Neural progenitor cell (in vitro differentiated cells): ENCODE measurements at regions not wholly inside any gene's neighbourhood (a gene's known extent, or its start where the extent isn't known, plus 50 kb on each side); places are given as distances from the start of the nearest gene placed in this dataset.
A peak's percentile ranks its signal among the peaks of the same experiment; 100 is the strongest.

Experiments
- DNase-seq: peaks from one replicate; pipeline ENCODE4 v3.0.0-alpha.2; 2016; ENCODE audit warnings: low spot score
- H2AFZ ChIP-seq: fragments of 200-600 bp; sonication (generic); replicated peaks from 2 replicates; pipeline ENCODE4 v1.6.1; 2016; ENCODE audit warnings: antibody characterized with exemption
- H3F3A ChIP-seq: fragments of 200-600 bp; sonication (generic); 2 replicates; pipeline ENCODE4 v1.6.1; 2016; ENCODE audit warnings: antibody characterized with exemption, low read depth
- H3K27ac ChIP-seq: fragments of 200-600 bp; sonication (generic); 2 replicates; pipeline ENCODE4 v1.5.1; 2016; ENCODE audit warnings: mild to moderate bottlenecking
- H3K27me3 ChIP-seq: fragments of 200-600 bp; sonication (generic); 2 replicates; pipeline ENCODE4 v1.6.1; 2016; ENCODE audit warnings: mild to moderate bottlenecking, moderate library complexity
- H3K36me3 ChIP-seq: fragments of 200-600 bp; sonication (generic); 2 replicates; pipeline ENCODE4 v1.5.1; 2016
- H3K4me1 ChIP-seq: fragments of 200-600 bp; sonication (generic); 2 replicates; pipeline ENCODE4 v1.6.1; 2016; ENCODE audit warnings: mixed run types
- H3K4me2 ChIP-seq: fragments of 200-600 bp; sonication (generic); 2 replicates; pipeline ENCODE4 v1.6.1; 2016
- H3K4me3 ChIP-seq: fragments of 200-600 bp; sonication (generic); 2 replicates; pipeline ENCODE4 v1.5.1; 2016
- H3K79me2 ChIP-seq: fragments of 200-600 bp; sonication (generic); 2 replicates; pipeline ENCODE4 v1.6.1; 2016; ENCODE audit warnings: low read depth
- H3K9ac ChIP-seq: fragments of 200-600 bp; sonication (generic); 2 replicates; pipeline ENCODE4 v1.6.1; 2016
- H3K9me3 ChIP-seq: fragments of 200-600 bp; sonication (generic); 2 replicates; pipeline ENCODE4 v1.5.1; 2016; ENCODE audit warnings: low read depth
- H4K20me1 ChIP-seq: fragments of 200-600 bp; sonication (generic); 2 replicates; pipeline ENCODE4 v1.6.1; 2016; ENCODE audit warnings: low read depth
- H3K27ac Mint-ChIP-seq: 3 replicates; pipeline ENCODE4 v1.8.0; 2021; ENCODE audit warnings: mixed read lengths
- H3K27me3 Mint-ChIP-seq: 2 replicates; pipeline ENCODE4 v1.8.0; 2022; ENCODE audit warnings: low read depth, mild to moderate bottlenecking, inconsistent platforms, moderate library complexity, mixed read lengths; ENCODE audit not compliant: insufficient read depth
- H3K36me3 Mint-ChIP-seq: 3 replicates; pipeline ENCODE4 v1.8.0; 2021; ENCODE audit warnings: mixed read lengths
- H3K4me1 Mint-ChIP-seq: 3 replicates; pipeline ENCODE4 v1.8.0; 2021; ENCODE audit warnings: mixed read lengths
- H3K4me3 Mint-ChIP-seq: 3 replicates; pipeline ENCODE4 v1.8.0; 2021; ENCODE audit warnings: mild to moderate bottlenecking, moderate library complexity, mixed read lengths
- H3K9me3 Mint-ChIP-seq: 3 replicates; pipeline ENCODE4 v1.8.0; 2020; ENCODE audit warnings: mixed read lengths
- EZH2 ChIP-seq: fragments of 200-600 bp; sonication (generic); IDR thresholded peaks from 2 replicates; pipeline ENCODE4 v1.6.1; 2017; ENCODE audit warnings: antibody characterized with exemption, mild to moderate bottlenecking, moderate library complexity
- EZH2phosphoT487 ChIP-seq: fragments of 200-600 bp; sonication (generic); IDR thresholded peaks from 2 replicates; pipeline ENCODE4 v1.6.1; 2017; ENCODE audit warnings: antibody characterized with exemption
- TF ChIP-seq, protein P1 (sequence below): fragments of 200-600 bp; sonication (generic); IDR thresholded peaks from 2 replicates; pipeline ENCODE4 v1.5.1; 2017; ENCODE audit warnings: antibody characterized with exemption, mild to moderate bottlenecking

DNA sequence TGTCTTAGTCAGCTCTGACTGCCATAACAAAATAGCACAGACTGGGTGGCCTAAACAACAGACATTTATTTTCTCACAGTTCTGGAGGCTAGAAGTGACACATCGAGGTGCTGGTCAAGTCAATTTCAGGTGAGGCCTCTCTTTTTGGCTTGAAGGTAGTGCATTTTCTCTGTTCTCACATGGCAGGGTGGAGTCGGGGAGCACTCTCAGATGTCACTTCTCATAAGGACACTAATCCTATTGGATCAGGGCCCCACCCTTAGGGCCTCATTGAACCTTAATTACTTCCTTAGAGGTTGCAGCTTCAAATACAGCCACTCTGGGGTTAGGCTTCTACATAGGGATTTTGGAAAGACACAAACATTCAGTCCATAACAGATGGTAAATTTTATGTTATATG is 161.6 kb downstream of the PFKFB3 start:
- H3K27me3 ChIP-seq: no peaks in the 10 kb centered on the region
- H3K4me3 Mint-ChIP-seq: no peak overlapping the region
- H3K36me3 ChIP-seq: no peaks in the 10 kb centered on the region
- H3K27me3 Mint-ChIP-seq: no peaks in the 10 kb centered on the region
- no peaks in the 10 kb centered on the region for H3K36me3 Mint-ChIP-seq
- no peak for DNase-seq
- H3K4me2 ChIP-seq: no peak overlapping the region
- TF ChIP-seq EZH2phosphoT487 (no peak), EZH2 (no peak)
- peaks cover 14% of the 10 kb centered on the region for H3K9me3 Mint-ChIP-seq
- no peaks in the 10 kb centered on the region for H3K79me2 ChIP-seq
- H3K9ac ChIP-seq: no peak overlapping the region
- peaks cover 22% of the 10 kb centered on the region for H3K4me1 Mint-ChIP-seq
- H2AFZ ChIP-seq: no peak overlapping the region
- H3F3A ChIP-seq: peaks cover 9% of the 10 kb centered on the region
- H3K27ac ChIP-seq: no peak overlapping the region
- no peak overlapping the region for H3K4me3 ChIP-seq
- no peaks in the 10 kb centered on the region for H4K20me1 ChIP-seq
- no peaks in the 10 kb centered on the region for H3K9me3 ChIP-seq
- no peak overlapping the region for H3K27ac Mint-ChIP-seq
- peaks cover 15% of the 10 kb centered on the region for H3K4me1 ChIP-seq

DNA sequence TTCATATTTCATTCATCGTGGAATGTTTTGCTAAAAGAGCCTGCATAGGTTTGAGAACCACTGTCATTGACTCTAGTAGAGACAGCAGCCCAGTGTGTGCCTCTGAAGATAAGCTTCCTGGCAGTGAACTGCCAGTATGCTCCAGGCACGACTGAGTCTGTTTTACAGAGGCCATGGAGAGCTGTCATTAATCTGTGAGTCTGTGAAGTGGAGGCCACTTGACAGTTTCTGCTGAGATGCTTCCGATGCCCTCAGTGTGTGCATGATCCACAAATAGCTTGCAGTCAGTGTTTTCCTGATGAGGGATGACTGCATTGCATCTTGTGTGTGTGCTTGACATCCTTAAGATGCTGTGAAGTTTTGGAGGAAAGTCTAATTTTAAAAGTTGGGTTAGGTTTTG is 162.2 kb downstream of the PFKFB3 start:
- H3K9me3 Mint-ChIP-seq: peaks cover 11% of the 10 kb centered on the region
- no peaks in the 10 kb centered on the region for H3K36me3 Mint-ChIP-seq
- Histone ChIP-seq H3K4me1 (peaks cover 15% of the 10 kb centered on the region), H3K36me3 (no peaks in the 10 kb centered on the region), H3K27ac (no peak overlapping the region), H3K79me2 (no peaks in the 10 kb centered on the region), H3K4me3 (no peak overlapping the region), H3K27me3 (no peaks in the 10 kb centered on the region), H4K20me1 (no peaks in the 10 kb centered on the region), H3F3A (peaks cover 9% of the 10 kb centered on the region), H3K9me3 (no peaks in the 10 kb centered on the region), H2AFZ (no peak overlapping the region), H3K9ac (no peak overlapping the region), H3K4me2 (peak overlapping the region; percentile 34)
- H3K4me3 Mint-ChIP-seq: no peak overlapping the region
- peak; percentile 7 for DNase-seq
- no peak for TF ChIP-seq EZH2
- TF ChIP-seq, protein P1, sequence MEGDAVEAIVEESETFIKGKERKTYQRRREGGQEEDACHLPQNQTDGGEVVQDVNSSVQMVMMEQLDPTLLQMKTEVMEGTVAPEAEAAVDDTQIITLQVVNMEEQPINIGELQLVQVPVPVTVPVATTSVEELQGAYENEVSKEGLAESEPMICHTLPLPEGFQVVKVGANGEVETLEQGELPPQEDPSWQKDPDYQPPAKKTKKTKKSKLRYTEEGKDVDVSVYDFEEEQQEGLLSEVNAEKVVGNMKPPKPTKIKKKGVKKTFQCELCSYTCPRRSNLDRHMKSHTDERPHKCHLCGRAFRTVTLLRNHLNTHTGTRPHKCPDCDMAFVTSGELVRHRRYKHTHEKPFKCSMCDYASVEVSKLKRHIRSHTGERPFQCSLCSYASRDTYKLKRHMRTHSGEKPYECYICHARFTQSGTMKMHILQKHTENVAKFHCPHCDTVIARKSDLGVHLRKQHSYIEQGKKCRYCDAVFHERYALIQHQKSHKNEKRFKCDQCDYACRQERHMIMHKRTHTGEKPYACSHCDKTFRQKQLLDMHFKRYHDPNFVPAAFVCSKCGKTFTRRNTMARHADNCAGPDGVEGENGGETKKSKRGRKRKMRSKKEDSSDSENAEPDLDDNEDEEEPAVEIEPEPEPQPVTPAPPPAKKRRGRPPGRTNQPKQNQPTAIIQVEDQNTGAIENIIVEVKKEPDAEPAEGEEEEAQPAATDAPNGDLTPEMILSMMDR: no peak
- no peak for TF ChIP-seq EZH2phosphoT487
- H3K27me3 Mint-ChIP-seq: no peaks in the 10 kb centered on the region
- H3K4me1 Mint-ChIP-seq: peaks cover 22% of the 10 kb centered on the region
- H3K27ac Mint-ChIP-seq: no peak overlapping the region

DNA sequence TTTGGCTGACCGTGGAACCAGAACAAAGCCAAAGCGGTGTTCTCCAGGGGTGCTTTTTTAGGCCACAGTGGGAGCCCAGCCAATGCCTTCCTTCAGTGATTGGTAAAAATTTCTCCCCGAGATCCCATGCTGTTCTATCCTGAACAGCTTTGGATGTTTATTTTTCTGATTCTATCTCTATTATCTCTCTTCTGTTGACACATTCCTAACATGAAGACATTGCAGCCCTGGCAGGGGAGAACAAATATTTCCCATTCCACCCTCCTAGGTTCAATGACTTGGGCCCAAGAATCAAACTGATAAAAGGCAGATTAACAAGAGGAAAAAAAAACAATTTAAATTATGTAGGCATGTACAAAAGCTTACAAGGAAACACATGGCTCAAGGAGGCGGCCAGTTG is 162.7 kb downstream of the PFKFB3 start:
- DNase-seq: peak; percentile 9
- H3K9me3 Mint-ChIP-seq: peaks cover 11% of the 10 kb centered on the region
- H3K79me2 ChIP-seq: no peaks in the 10 kb centered on the region
- no peak overlapping the region for H3K4me3 Mint-ChIP-seq
- peaks cover 22% of the 10 kb centered on the region for H3K4me1 Mint-ChIP-seq
- no peaks in the 10 kb centered on the region for H4K20me1 ChIP-seq
- H3K36me3 Mint-ChIP-seq: no peaks in the 10 kb centered on the region
- no peak overlapping the region for H3K4me3 ChIP-seq
- H3K27ac ChIP-seq: no peak overlapping the region
- no peaks in the 10 kb centered on the region for H3K27me3 ChIP-seq
- TF ChIP-seq EZH2phosphoT487 (no peak), EZH2 (no peak)
- TF ChIP-seq, protein P1: no peak
- H3K9ac ChIP-seq: no peak overlapping the region
- H3K4me1 ChIP-seq: peaks cover 15% of the 10 kb centered on the region
- no peaks in the 10 kb centered on the region for H3K9me3 ChIP-seq
- H3K36me3 ChIP-seq: no peaks in the 10 kb centered on the region
- no peak overlapping the region for H2AFZ ChIP-seq
- no peaks in the 10 kb centered on the region for H3K27me3 Mint-ChIP-seq
- H3K27ac Mint-ChIP-seq: peak overlapping the region; percentile 21
- H3K4me2 ChIP-seq: peak overlapping the region; percentile 34
- H3F3A ChIP-seq: peaks cover 9% of the 10 kb centered on the region
